ENCODE measurements at regions not wholly inside any gene's neighbourhood (a gene's known extent, or its start where the extent isn't known, plus 50 kb on each side); places are given as distances from the start of the nearest gene placed in this dataset.

- TF ChIP-seq E2F1 (CRISPR knock-in tag; IDR thresholded peaks at IDR 0.05) (no peak), TAF1 (IDR thresholded peaks at IDR 0.05; ENCODE audit: control insufficient read depth, extremely low read depth, insufficient read depth, low read length, severe bottlenecking) (no peak), THAP7 (CRISPR knock-in tag; IDR thresholded peaks at IDR 0.05) (no peak), ZNF77 (CRISPR knock-in tag; IDR thresholded peaks at IDR 0.05) (no peak), NUFIP1 (IDR thresholded peaks at IDR 0.05; ENCODE audit: partially characterized antibody) (no peak)
Measured at GRCh38 chr5:63164339-63164738, 585.7 kb downstream of the LRRC70 start (continued).

- in situ Hi-C loops (cut with MboI) (no loop called here), intact Hi-C loops (cut with micrococcal nuclease) (no loop called here)
- Histone ChIP-seq H3K9me1 (ENCODE audit: control insufficient read depth, insufficient read depth, low read length) (no peaks in the 10 kb centered on the region), H4K20me1 (replicated peaks; ENCODE audit: control insufficient read depth, insufficient read depth, low read length) (no peaks in the 10 kb centered on the region), H3K4me3 (no peak overlapping the region), H3K27me3 (ENCODE audit: control insufficient read depth in 2 of 2, insufficient read depth in 2 of 2, low read length in 2 of 2) (no peaks in the 10 kb centered on the region), H2AFZ (ENCODE audit: low read depth, low read length) (no peak overlapping the region), H3K27ac (ENCODE audit: extremely low read depth, low read depth, low read length) (no peak overlapping the region), H3K9me3 (replicated peaks; ENCODE audit: control insufficient read depth, insufficient read depth, low read depth, low read length) (no peaks in the 10 kb centered on the region), H3K36me3 (ENCODE audit: control insufficient read depth, insufficient read depth, low read length) (no peaks in the 10 kb centered on the region), H3K79me2 (ENCODE audit: control insufficient read depth, insufficient read depth, low read length) (no peaks in the 10 kb centered on the region), H3K4me1 (replicated peaks in 1 of 2; ENCODE audit: control insufficient read depth in 2 of 2, insufficient read depth in 2 of 2, low read length in 2 of 2) (no peaks in the 10 kb centered on the region), H3K4me2 (ENCODE audit: insufficient read depth, low read length) (no peak overlapping the region), H3K9ac (ENCODE audit: insufficient read depth in 1 of 2, low read depth in 2 of 2, low read length in 2 of 2) (no peak overlapping the region)
- no peak for ATAC-seq
- CTCF ChIA-PET (ENCODE audit: low intra/inter-chr PET ratio) = no interaction called here
- BruUV-seq (replicated peaks) = no TSS peak
- TF ChIP-seq ZNF280B (CRISPR knock-in tag; IDR thresholded peaks at IDR 0.05) (no peak), IFI16 (CRISPR knock-in tag; IDR thresholded peaks at IDR 0.05) (no peak), FOXJ2 (tag; IDR thresholded peaks at IDR 0.05) (no peak)
- POLR2A ChIA-PET = no interaction called here
- no peak for FAIRE-seq
- WGBS (ENCODE audit: insufficient coverage, low coverage, missing lambda C conversion rate) = 0% methylated on average over 2 of the region's 2 CpGs
- no peak for DNase-seq (ENCODE audit: extremely low read depth in 1 of 4, low spot score in 3 of 4)
Measured at GRCh38 chr5:63155310-63155631, 576.7 kb downstream of the LRRC70 start.

Measured in K562 (cell line).